ENCODE measurements at regions not wholly inside any gene's neighbourhood (a gene's known extent, or its start where the extent isn't known, plus 50 kb on each side); places are given as distances from the start of the nearest gene placed in this dataset.

DNA sequence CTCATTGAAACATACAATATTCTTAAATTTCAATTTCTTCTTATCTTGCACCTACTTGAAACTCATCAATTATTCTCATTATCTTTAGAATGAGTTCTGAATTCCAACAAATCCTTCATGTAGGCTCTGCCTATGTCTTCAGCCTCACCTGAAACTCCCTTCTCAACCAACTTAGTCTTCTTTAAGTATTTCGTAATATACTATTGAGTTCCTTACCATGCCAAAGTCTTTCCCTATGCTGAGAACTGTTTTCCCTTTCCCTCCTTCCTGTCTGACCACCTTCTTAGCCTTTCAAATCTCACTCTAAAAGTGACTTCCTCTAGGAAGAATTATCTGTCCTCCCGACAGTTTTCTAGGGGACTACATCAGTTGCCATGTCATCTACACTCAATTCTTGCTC, 50.9 kb upstream of the ZFAND5 start:
- Mint-ChIP-seq H3K36me3 (ENCODE audit: low read depth) (no peaks in the 10 kb centered on the region), H3K4me3 (no peak overlapping the region), H3K9me3 (no peaks in the 10 kb centered on the region), H3K27ac (no peak overlapping the region), H3K27me3 (no peaks in the 10 kb centered on the region), H3K4me1 (ENCODE audit: low read depth) (no peaks in the 10 kb centered on the region)
- Histone ChIP-seq H3K9me3 (ENCODE audit: control insufficient read depth in 1 of 2, insufficient read depth in 1 of 2, low read length in 2 of 2) (no peaks in the 10 kb centered on the region), H3K27me3 (ENCODE audit: control insufficient read depth in 1 of 2, insufficient read depth in 2 of 2, low read length in 2 of 2) (no peaks in the 10 kb centered on the region), H3K4me3 (ENCODE audit: low read length) (no peak overlapping the region), H3K36me3 (ENCODE audit: insufficient read depth, low read length) (no peaks in the 10 kb centered on the region), H3K4me1 (ENCODE audit: insufficient read depth, low read length) (no peaks in the 10 kb centered on the region), H3K27ac (ENCODE audit: low read depth in 1 of 2, low read length in 2 of 2) (no peak overlapping the region)
- ATAC-seq (ENCODE audit: poor library complexity) = no peak
- TF ChIP-seq, protein P1, sequence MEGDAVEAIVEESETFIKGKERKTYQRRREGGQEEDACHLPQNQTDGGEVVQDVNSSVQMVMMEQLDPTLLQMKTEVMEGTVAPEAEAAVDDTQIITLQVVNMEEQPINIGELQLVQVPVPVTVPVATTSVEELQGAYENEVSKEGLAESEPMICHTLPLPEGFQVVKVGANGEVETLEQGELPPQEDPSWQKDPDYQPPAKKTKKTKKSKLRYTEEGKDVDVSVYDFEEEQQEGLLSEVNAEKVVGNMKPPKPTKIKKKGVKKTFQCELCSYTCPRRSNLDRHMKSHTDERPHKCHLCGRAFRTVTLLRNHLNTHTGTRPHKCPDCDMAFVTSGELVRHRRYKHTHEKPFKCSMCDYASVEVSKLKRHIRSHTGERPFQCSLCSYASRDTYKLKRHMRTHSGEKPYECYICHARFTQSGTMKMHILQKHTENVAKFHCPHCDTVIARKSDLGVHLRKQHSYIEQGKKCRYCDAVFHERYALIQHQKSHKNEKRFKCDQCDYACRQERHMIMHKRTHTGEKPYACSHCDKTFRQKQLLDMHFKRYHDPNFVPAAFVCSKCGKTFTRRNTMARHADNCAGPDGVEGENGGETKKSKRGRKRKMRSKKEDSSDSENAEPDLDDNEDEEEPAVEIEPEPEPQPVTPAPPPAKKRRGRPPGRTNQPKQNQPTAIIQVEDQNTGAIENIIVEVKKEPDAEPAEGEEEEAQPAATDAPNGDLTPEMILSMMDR (IDR thresholded peaks at IDR 0.05) = no peak
- CTCF ChIA-PET = no interaction called here
- POLR2A ChIA-PET = no interaction called here
- intact Hi-C loops (cut with DNase I, micrococcal nuclease) = no loop called here
- DNase-seq = no peak

DNA sequence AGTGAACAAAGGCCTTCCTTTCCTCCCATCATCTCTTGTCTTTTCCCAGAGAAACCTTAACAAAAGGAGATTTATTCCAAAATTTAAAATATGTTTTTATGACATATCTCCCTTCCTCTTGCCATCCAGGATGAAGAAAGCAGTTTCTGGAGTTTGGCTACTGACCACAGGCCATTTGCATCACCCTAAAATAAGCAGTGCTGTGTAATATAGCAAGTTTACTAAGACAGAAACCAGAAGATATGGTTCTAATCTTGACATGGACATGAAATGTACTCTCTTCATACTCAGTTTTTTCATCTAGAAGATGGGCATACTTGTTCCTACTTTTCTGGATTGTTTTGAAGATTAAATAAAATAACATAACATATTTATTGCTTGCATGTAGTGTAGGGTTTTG, 50.2 kb upstream of the ZFAND5 start:
- H3K36me3 ChIP-seq (ENCODE audit: insufficient read depth, low read length) = no peaks in the 10 kb centered on the region
- Mint-ChIP-seq H3K4me1 (ENCODE audit: low read depth) (no peaks in the 10 kb centered on the region), H3K27me3 (no peaks in the 10 kb centered on the region), H3K36me3 (ENCODE audit: low read depth) (no peaks in the 10 kb centered on the region), H3K27ac (no peak overlapping the region), H3K9me3 (no peaks in the 10 kb centered on the region), H3K4me3 (no peak overlapping the region)
- no peak overlapping the region for H3K4me3 ChIP-seq (ENCODE audit: low read length)
- intact Hi-C loops (cut with DNase I, micrococcal nuclease) = no loop called here
- no peak overlapping the region for H3K27ac ChIP-seq (ENCODE audit: low read depth in 1 of 2, low read length in 2 of 2)
- ATAC-seq (ENCODE audit: poor library complexity) (no peak), DNase-seq (no peak)
- H3K27me3 ChIP-seq (ENCODE audit: control insufficient read depth in 1 of 2, insufficient read depth in 2 of 2, low read length in 2 of 2) = no peaks in the 10 kb centered on the region
- TF ChIP-seq, protein P1 (IDR thresholded peaks at IDR 0.05) = no peak
- no peaks in the 10 kb centered on the region for H3K9me3 ChIP-seq (ENCODE audit: control insufficient read depth in 1 of 2, insufficient read depth in 1 of 2, low read length in 2 of 2)
- ChIA-PET POLR2A (no interaction called here), CTCF (no interaction called here)
- H3K4me1 ChIP-seq (ENCODE audit: insufficient read depth, low read length) = no peaks in the 10 kb centered on the region
